Kidney (tissue), 13 donors: ENCODE measurements at regions not wholly inside any gene's neighbourhood (a gene's known extent, or its start where the extent isn't known, plus 50 kb on each side); places are given as distances from the start of the nearest gene placed in this dataset.

Source experiments
- DNase-seq, 5 donors: peaks; one replicate each; pipeline ENCODE4 v3.0.0-alpha.2; 2013 to 2020
- FAIRE-seq: peaks from 2 replicates; lab custom pipeline; 2012; peaks lifted over from hg19 to GRCh38; lab: Jason Lieb, UNC
- H3K27ac ChIP-seq, 2 donors: one replicate each; pipeline ENCODE4 v1.7.0; 2013; ENCODE audit warnings: low read depth in 2 of 2, low read length in 2 of 2, inconsistent platforms in 1 of 2
- H3K27me3 ChIP-seq: one replicate; pipeline ENCODE4 v1.7.1; 2013; ENCODE audit warnings: low read length, inconsistent platforms; ENCODE audit not compliant: control insufficient read depth, insufficient read depth
- H3K36me3 ChIP-seq, 3 donors: one replicate each; pipeline versions ENCODE4 v1.7.0 to v1.7.1; 2013; ENCODE audit warnings: low read length in 3 of 3, control low read depth in 1 of 3, inconsistent platforms in 1 of 3; ENCODE audit not compliant: insufficient read depth in 3 of 3, control insufficient read depth in 2 of 3
- H3K4me1 ChIP-seq, 3 donors: one replicate each; pipeline versions ENCODE4 v1.7.0 to v1.7.1; 2013; ENCODE audit warnings: low read length in 3 of 3, inconsistent platforms in 1 of 3, low read depth in 1 of 3; ENCODE audit not compliant: control insufficient read depth in 2 of 3, insufficient read depth in 2 of 3
- H3K4me3 ChIP-seq, 3 donors: one replicate each; pipeline versions ENCODE4 v1.7.0 to v1.8.1; 2013; ENCODE audit warnings: low read length in 3 of 3, control low read depth in 1 of 3, inconsistent platforms in 1 of 3
- H3K9ac ChIP-seq, 3 donors: one replicate each; pipeline versions ENCODE4 v1.7.0 to v1.7.1; 2013; ENCODE audit warnings: low read length in 3 of 3, control low read depth in 1 of 3, inconsistent platforms in 1 of 3
- H3K9me3 ChIP-seq, 3 donors: one replicate each; pipeline versions ENCODE4 v1.7.0 to v1.7.1; 2013; ENCODE audit warnings: low read length in 3 of 3, control low read depth in 1 of 3, inconsistent platforms in 1 of 3; ENCODE audit not compliant: control insufficient read depth in 2 of 3, insufficient read depth in 1 of 3
- intact Hi-C: fragments of 100-400 bp; cut with DNase I; formaldehyde crosslinking; loops from one replicate; pipeline ENCODE4 v1.11.1; 2022
- TF ChIP-seq, protein P1 (sequence below): IDR thresholded peaks from 3 replicates; pipeline ENCODE4 v1.5.1; 2012; ENCODE audit warnings: mild to moderate bottlenecking, moderate library complexity, borderline replicate concordance; ENCODE audit not compliant: insufficient read depth; ENCODE audit errors: extremely low read depth
- donor health status: control.
- donor health status: control.
- donor health status: control.
- donor health status: control.
- donor health status: control.
- donor health status: DM: yes; HTN: yes; CAD: no.
- donor health status: Normal renal cell carcinoma (clear cell type).

DNA sequence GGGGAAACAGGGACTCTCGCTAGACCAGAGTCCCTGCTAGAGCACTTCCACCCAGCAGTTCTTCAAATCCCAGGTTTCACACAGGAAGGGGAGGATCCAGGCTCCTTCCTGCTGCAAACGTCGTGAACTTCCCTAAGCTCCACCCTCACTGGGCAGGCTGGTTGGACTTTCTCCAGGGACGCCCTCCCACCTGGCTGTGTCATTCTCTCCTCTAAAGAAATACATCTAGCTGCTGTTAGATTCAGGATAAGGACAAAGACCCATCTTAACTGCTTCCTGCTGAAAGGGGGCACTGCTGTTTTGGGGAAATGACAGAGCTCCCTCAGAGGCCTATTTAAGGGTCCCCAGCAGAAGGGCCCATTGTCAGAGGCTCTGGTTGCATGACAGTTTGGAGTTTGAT lies 230.7 kb downstream of the SEMA6A start:
- Histone ChIP-seq H3K9ac (no peak overlapping the region), H3K27ac (no peak overlapping the region), H3K4me3 (no peak overlapping the region), H3K36me3 (no peaks in the 10 kb centered on the region), H3K9me3 (peaks cover 0 to 7% (median 0%) of the 10 kb centered on the region in 3 donors), H3K27me3 (no peaks in the 10 kb centered on the region), H3K4me1 (no peaks in the 10 kb centered on the region)
- FAIRE-seq: no peak
- TF ChIP-seq, protein P1, sequence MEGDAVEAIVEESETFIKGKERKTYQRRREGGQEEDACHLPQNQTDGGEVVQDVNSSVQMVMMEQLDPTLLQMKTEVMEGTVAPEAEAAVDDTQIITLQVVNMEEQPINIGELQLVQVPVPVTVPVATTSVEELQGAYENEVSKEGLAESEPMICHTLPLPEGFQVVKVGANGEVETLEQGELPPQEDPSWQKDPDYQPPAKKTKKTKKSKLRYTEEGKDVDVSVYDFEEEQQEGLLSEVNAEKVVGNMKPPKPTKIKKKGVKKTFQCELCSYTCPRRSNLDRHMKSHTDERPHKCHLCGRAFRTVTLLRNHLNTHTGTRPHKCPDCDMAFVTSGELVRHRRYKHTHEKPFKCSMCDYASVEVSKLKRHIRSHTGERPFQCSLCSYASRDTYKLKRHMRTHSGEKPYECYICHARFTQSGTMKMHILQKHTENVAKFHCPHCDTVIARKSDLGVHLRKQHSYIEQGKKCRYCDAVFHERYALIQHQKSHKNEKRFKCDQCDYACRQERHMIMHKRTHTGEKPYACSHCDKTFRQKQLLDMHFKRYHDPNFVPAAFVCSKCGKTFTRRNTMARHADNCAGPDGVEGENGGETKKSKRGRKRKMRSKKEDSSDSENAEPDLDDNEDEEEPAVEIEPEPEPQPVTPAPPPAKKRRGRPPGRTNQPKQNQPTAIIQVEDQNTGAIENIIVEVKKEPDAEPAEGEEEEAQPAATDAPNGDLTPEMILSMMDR: no peak
- intact Hi-C loops: no loop called here
- DNase-seq: no peak
